Esophagus muscularis mucosa (tissue), 4 donors: ENCODE measurements at regions not wholly inside any gene's neighbourhood (a gene's known extent, or its start where the extent isn't known, plus 50 kb on each side); places are given as distances from the start of the nearest gene placed in this dataset.

ENCODE experiments used
- DNase-seq: peaks from one replicate; pipeline ENCODE4 v3.0.0-alpha.2; 2017; ENCODE audit errors: extremely low spot score
- H3K27ac ChIP-seq, 4 donors: fragments of 200-600 bp; sonication (generic); replicated peaks in 1 of 4; 1 replicate in 3 of 4; 2 replicates in 1 of 4; pipeline ENCODE4 v1.5.1; 2016 to 2019; ENCODE audit warnings: mild to moderate bottlenecking in 1 of 4
- H3K27me3 ChIP-seq, 4 donors: fragments of 200-600 bp; sonication (generic); one replicate each; pipeline versions ENCODE4 v1.5.1 to v1.6.0; 2016 to 2019
- H3K36me3 ChIP-seq, 4 donors: fragments of 200-600 bp; sonication (generic); one replicate each; pipeline ENCODE4 v1.5.1; 2016 to 2019
- H3K4me1 ChIP-seq, 4 donors: fragments of 200-600 bp; sonication (generic); one replicate each; pipeline ENCODE4 v1.5.1; 2016 to 2019
- H3K4me3 ChIP-seq, 4 donors: fragments of 200-600 bp; sonication (generic); 1 replicate in 2 of 4; 2 replicates in 2 of 4; pipeline ENCODE4 v1.5.1; 2016 to 2019; ENCODE audit warnings: mild to moderate bottlenecking in 4 of 4, moderate library complexity in 1 of 4
- H3K9me3 ChIP-seq, 4 donors: fragments of 200-600 bp; sonication (generic); 1 replicate in 3 of 4; 2 replicates in 1 of 4; pipeline ENCODE4 v1.5.1; 2016 to 2019
- EP300 ChIP-seq: sonication (generic); formaldehyde crosslinking; IDR thresholded peaks from one replicate; pipeline ENCODE4 v1.6.1; 2017; ENCODE audit warnings: antibody characterized with exemption
- POLR2A ChIP-seq: fragments of 450-650 bp; IDR thresholded peaks from one replicate; pipeline ENCODE4 v1.6.1; 2017; ENCODE audit warnings: antibody characterized with exemption, moderate library complexity, mild to moderate bottlenecking, low read depth
- POLR2AphosphoS5 ChIP-seq, 2 donors: sonication (generic); formaldehyde crosslinking; IDR thresholded peaks; one replicate each; pipeline ENCODE4 v1.6.1; 2017; ENCODE audit warnings: antibody characterized with exemption in 2 of 2
- WGBS: methylation state at CpG from one replicate; pipeline ENCODE4 v1.1.5; 2018; 5-methylcytosine and 5-hydroxymethylcytosine counted together
- intact Hi-C: fragments of 100-400 bp; cut with DNase I; formaldehyde crosslinking; loops from one replicate; pipeline ENCODE4 v1.15.1; 2023
- TF ChIP-seq, protein P1 (sequence below), 3 experiments: fragments of 200-600 bp in 2 of 3; fragments of 450-650 bp in 1 of 3; sonication (generic) in 2 of 3; IDR thresholded peaks; one replicate each; pipeline ENCODE4 v1.5.1; 2017 to 2019; ENCODE audit warnings: antibody characterized with exemption in 3 of 3, mild to moderate bottlenecking in 2 of 3, moderate library complexity in 1 of 3

DNA sequence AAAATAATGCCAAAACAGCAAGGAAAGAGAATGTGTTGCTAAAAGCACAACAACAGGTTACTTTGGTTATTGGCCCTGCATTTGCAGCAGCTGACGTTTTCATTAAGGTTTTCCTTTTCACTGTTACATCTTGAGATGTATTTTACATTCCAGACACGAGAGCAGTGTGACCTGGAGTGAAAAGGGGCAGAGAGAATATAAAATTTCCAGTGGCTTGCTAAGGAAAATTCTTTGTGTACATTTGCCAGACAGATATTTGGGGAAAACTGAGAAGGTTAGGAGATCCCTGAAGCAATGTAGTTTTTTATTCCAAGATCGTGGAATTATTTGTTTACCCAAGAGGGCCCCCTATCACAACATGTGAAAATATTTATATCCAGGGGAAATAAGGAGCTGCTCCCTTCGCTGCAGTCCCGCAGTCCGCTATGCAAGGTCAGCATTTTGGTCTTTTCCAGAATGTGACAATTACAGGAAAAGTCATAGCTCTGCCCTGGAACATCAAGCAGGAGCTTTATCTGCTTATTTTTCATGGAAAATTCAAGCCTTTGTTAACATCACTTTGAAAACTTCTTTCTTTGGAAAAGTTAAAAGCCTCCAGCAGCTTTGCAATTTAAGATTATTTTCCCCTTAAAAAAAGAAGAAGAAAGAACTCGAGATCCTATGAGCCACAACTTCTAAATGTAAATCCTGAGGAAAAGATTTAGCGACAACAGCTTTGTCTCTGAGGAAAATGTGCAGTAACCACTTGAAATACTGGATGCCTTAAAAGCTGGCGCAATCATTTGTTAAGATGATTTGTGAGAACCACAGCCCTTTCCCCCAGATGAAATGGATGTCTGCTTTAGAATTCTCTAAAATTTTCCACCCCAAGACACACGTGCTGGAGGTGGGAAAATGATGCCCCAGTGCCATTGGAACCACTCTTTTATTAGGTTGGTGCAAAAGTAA lies 256.4 kb upstream of the TPM1 start:
- Histone ChIP-seq H3K36me3 (peaks cover 0 to 26% (median 4%) of the 10 kb centered on the region in 4 donors), H3K27me3 (no peaks in the 10 kb centered on the region), H3K27ac (no peak overlapping the region), H3K4me3 (no peak overlapping the region), H3K9me3 (no peaks in the 10 kb centered on the region), H3K4me1 (peaks cover 17 to 24% (median 19%) of the 10 kb centered on the region in 4 donors)
- WGBS: 68% methylated on average over 10 of the region's 10 CpGs
- intact Hi-C loops: loop anchor here (5.0 to 10.0 kb wide), 3 partner anchors 56 to 619 kb away; partner anchors contain the start of gene TPM1
- DNase-seq: no peak
- TF ChIP-seq EP300 (no peak), POLR2A (no peak)

DNA sequence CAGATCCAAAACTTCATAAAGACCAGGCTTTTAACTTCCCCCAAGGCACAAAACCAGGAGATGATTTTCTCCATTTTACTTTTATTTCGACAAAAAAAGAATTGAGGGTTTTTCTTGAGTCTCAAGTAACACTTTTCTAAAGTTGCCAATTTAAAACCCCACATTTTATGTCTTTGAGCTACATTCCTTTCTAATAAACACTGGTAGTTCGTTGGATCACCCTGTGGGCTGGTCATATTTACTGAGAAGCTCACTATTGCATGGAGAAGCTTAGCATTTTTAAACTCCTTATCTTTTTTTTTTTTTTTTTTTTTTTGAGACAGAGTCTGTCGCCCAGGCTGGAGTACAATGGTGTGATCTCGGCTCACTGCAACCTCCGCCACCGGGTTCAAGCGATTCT lies 255.1 kb upstream of the TPM1 start:
- H3K9me3 ChIP-seq: no peaks in the 10 kb centered on the region
- no peak overlapping the region for H3K27ac ChIP-seq
- H3K4me3 ChIP-seq: no peak overlapping the region
- intact Hi-C loops: loop anchor here (5.0 to 10.0 kb wide), 3 partner anchors 55 to 617 kb away; partner anchors contain the start of gene TPM1
- H3K36me3 ChIP-seq: peaks cover 0 to 26% (median 4%) of the 10 kb centered on the region in 4 donors
- no peak for DNase-seq
- no peak for TF ChIP-seq POLR2AphosphoS5 (IDR thresholded peaks at IDR 0.05)
- no peak for TF ChIP-seq POLR2A
- TF ChIP-seq EP300: no peak
- TF ChIP-seq, protein P1, sequence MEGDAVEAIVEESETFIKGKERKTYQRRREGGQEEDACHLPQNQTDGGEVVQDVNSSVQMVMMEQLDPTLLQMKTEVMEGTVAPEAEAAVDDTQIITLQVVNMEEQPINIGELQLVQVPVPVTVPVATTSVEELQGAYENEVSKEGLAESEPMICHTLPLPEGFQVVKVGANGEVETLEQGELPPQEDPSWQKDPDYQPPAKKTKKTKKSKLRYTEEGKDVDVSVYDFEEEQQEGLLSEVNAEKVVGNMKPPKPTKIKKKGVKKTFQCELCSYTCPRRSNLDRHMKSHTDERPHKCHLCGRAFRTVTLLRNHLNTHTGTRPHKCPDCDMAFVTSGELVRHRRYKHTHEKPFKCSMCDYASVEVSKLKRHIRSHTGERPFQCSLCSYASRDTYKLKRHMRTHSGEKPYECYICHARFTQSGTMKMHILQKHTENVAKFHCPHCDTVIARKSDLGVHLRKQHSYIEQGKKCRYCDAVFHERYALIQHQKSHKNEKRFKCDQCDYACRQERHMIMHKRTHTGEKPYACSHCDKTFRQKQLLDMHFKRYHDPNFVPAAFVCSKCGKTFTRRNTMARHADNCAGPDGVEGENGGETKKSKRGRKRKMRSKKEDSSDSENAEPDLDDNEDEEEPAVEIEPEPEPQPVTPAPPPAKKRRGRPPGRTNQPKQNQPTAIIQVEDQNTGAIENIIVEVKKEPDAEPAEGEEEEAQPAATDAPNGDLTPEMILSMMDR (IDR thresholded peaks at IDR 0.05): no peak
- 89% methylated on average over 7 of the region's 7 CpGs for WGBS
- H3K4me1 ChIP-seq: peaks cover 11 to 14% (median 13%) of the 10 kb centered on the region in 4 donors
- H3K27me3 ChIP-seq: no peaks in the 10 kb centered on the region

DNA sequence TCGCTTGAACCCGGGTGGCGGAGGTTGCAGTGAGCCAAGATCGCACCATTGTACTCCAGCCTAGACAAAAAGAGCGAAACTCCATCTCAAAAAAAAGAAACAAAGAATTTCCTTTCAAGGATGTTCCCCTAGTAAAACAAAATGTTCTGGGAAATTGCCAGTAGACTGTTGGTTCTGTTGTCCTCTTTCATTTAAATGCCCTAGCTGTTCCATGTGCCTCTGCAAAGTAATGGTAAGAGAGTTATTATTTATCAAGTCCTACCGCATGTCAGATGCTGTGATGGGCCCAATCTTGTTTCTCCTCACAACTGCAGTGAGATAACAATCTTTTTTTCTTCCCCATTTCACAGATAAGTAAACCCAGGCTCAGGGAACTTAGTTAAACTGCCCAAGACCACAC lies 254.3 kb upstream of the TPM1 start:
- no peaks in the 10 kb centered on the region for H3K27me3 ChIP-seq
- no peak overlapping the region for H3K27ac ChIP-seq
- intact Hi-C loops: loop anchor here (5.0 to 10.0 kb wide), 3 partner anchors 54 to 617 kb away; partner anchors contain the start of gene TPM1
- no peak for DNase-seq
- TF ChIP-seq, protein P1 (IDR thresholded peaks at IDR 0.05): no peak
- TF ChIP-seq POLR2AphosphoS5 (IDR thresholded peaks at IDR 0.05) (no peak), EP300 (no peak), POLR2A (no peak)
- H3K4me3 ChIP-seq: no peak overlapping the region
- H3K4me1 ChIP-seq: peaks cover 3 to 6% (median 4%) of the 10 kb centered on the region in 4 donors
- 88% methylated on average over 6 of the region's 6 CpGs for WGBS
- peaks cover 0 to 25% (median 4%) of the 10 kb centered on the region in 4 donors for H3K36me3 ChIP-seq
- H3K9me3 ChIP-seq: no peaks in the 10 kb centered on the region

DNA sequence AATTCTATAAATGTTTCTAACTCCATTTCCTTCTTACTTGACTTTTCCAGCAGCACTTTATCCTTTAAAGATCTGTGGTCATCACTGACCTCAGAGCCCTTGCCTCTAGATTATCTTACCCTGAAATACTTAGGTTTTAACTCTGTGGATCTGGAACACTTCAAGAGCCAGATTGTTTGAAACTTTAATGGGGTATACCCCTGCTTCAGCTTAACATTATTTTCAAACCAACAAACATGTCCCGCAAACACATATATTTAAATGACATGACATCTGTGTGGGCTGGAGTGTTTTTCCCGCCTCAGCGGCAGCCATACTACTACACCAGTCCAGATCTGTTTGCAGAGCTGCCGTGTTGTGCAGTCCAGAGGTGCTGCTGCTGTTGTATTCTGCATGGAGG lies 252.0 kb upstream of the TPM1 start:
- TF ChIP-seq EP300 (no peak), POLR2AphosphoS5 (IDR thresholded peaks at IDR 0.05) (no peak), POLR2A (no peak)
- TF ChIP-seq, protein P1 (IDR thresholded peaks at IDR 0.05): no peak
- intact Hi-C loops: no loop called here
- H3K4me1 ChIP-seq: peaks cover 0 to 4% (median 2%) of the 10 kb centered on the region in 4 donors
- no peak for DNase-seq
- H3K27me3 ChIP-seq: no peaks in the 10 kb centered on the region
- H3K4me3 ChIP-seq: no peak overlapping the region
- H3K9me3 ChIP-seq: no peaks in the 10 kb centered on the region
- no peak overlapping the region for H3K27ac ChIP-seq
- H3K36me3 ChIP-seq: peaks cover 0 to 13% (median 0%) of the 10 kb centered on the region in 4 donors
- 79% methylated on average over 4 of the region's 4 CpGs for WGBS

DNA sequence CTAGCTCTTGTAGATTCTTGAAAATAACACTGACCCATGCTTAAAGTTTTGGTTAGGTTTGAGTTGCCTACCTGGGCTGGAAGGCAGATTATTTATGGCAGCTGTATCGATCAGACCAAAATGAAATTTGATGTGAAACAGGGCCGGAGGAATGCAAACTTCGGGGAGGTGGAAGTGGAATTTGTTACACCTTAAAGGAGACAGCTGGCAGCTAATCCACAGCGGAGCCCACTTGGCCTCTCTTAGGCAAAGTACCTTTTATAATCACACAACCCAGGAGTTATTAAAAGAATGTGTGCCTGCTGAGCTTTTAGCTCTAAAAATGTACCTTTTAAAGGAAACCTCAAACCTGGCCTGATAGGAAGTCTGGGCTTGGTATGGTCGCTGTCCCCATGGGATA lies 250.9 kb upstream of the TPM1 start:
- TF ChIP-seq, protein P1 (IDR thresholded peaks at IDR 0.05): no peak
- TF ChIP-seq EP300 (no peak), POLR2AphosphoS5 (IDR thresholded peaks at IDR 0.05) (no peak), POLR2A (no peak)
- no peak for DNase-seq
- H3K4me3 ChIP-seq: no peak overlapping the region
- no peaks in the 10 kb centered on the region for H3K27me3 ChIP-seq
- no peak overlapping the region for H3K27ac ChIP-seq
- H3K9me3 ChIP-seq: no peaks in the 10 kb centered on the region
- peaks cover 0 to 3% (median 0%) of the 10 kb centered on the region in 4 donors for H3K4me1 ChIP-seq
- peaks cover 0 to 23% (median 7%) of the 10 kb centered on the region in 4 donors for H3K36me3 ChIP-seq
- intact Hi-C loops: no loop called here
- WGBS: 98% methylated on average over 5 of the region's 5 CpGs
